H9 (cell line): ENCODE measurements at regions not wholly inside any gene's neighbourhood (a gene's known extent, or its start where the extent isn't known, plus 50 kb on each side); places are given as distances from the start of the nearest gene placed in this dataset.

Experiments
- DNase-seq: peaks from one replicate; pipeline ENCODE4 v3.0.0-alpha.2; 2017
- H2AFZ ChIP-seq: one replicate; pipeline ENCODE4 v1.6.1; 2013; ENCODE audit warnings: mild to moderate bottlenecking, low read length, control low read depth, moderate library complexity
- H2AK5ac ChIP-seq: 2 replicates; pipeline ENCODE4 v1.6.1; 2013; ENCODE audit warnings: low read length, control low read depth, mixed read lengths; ENCODE audit not compliant: insufficient read length
- H2BK120ac ChIP-seq: one replicate; pipeline ENCODE4 v1.6.1; 2013; ENCODE audit warnings: low read depth, mild to moderate bottlenecking, low read length, control low read depth, inconsistent platforms; ENCODE audit not compliant: poor library complexity, severe bottlenecking
- H2BK12ac ChIP-seq: 2 replicates; pipeline ENCODE4 v1.6.1; 2013; ENCODE audit warnings: low read length, control low read depth, mixed read lengths, low read depth; ENCODE audit not compliant: insufficient read length
- H2BK15ac ChIP-seq: 2 replicates; pipeline ENCODE4 v1.6.1; 2013; ENCODE audit warnings: low read depth, low read length, control low read depth
- H2BK20ac ChIP-seq: one replicate; pipeline ENCODE4 v1.6.1; 2013; ENCODE audit warnings: low read depth, mild to moderate bottlenecking, low read length, control low read depth, inconsistent platforms; ENCODE audit not compliant: poor library complexity, severe bottlenecking
- H2BK5ac ChIP-seq: 2 replicates; pipeline ENCODE4 v1.6.1; 2013; ENCODE audit warnings: low read length, control low read depth, mixed read lengths; ENCODE audit not compliant: insufficient read length
- H3K14ac ChIP-seq: 2 replicates; pipeline ENCODE4 v1.6.1; 2013; ENCODE audit warnings: low read length, control low read depth; ENCODE audit not compliant: insufficient read depth
- H3K18ac ChIP-seq: 2 replicates; pipeline ENCODE4 v1.6.1; 2013; ENCODE audit warnings: low read depth, mild to moderate bottlenecking, mixed read lengths, low read length, control low read depth; ENCODE audit not compliant: insufficient read length
- H3K23ac ChIP-seq: 2 replicates; pipeline ENCODE4 v1.6.1; 2013; ENCODE audit warnings: low read length, control low read depth, mixed read lengths, low read depth; ENCODE audit not compliant: insufficient read length
- H3K23me2 ChIP-seq: 2 replicates; pipeline ENCODE4 v1.6.1; 2013; ENCODE audit warnings: low read depth, mild to moderate bottlenecking, mixed read lengths, low read length, control low read depth; ENCODE audit not compliant: insufficient read length, poor library complexity, severe bottlenecking
- H3K27ac ChIP-seq: 2 replicates; pipeline ENCODE4 v1.5.1; 2013; ENCODE audit warnings: low read length, control low read depth, mixed read lengths, low read depth; ENCODE audit not compliant: insufficient read length
- H3K27me3 ChIP-seq: 2 replicates; pipeline ENCODE4 v1.6.1; 2013; ENCODE audit warnings: low read length, control low read depth, inconsistent platforms; ENCODE audit not compliant: insufficient read depth
- H3K4ac ChIP-seq: 2 replicates; pipeline ENCODE4 v1.6.1; 2013; ENCODE audit warnings: low read depth, mild to moderate bottlenecking, control low read depth, inconsistent platforms, low read length, moderate library complexity
- H3K4me1 ChIP-seq: 2 replicates; pipeline ENCODE4 v1.6.1; 2013; ENCODE audit warnings: low read length, control low read depth, inconsistent platforms; ENCODE audit not compliant: insufficient read depth
- H3K4me2 ChIP-seq: 2 replicates; pipeline ENCODE4 v1.6.1; 2013; ENCODE audit warnings: low read length, control low read depth, mixed read lengths; ENCODE audit not compliant: insufficient read length, insufficient read depth
- H3K56ac ChIP-seq: 2 replicates; pipeline ENCODE4 v1.6.1; 2013; ENCODE audit warnings: low read depth, mild to moderate bottlenecking, mixed read lengths, low read length, control low read depth; ENCODE audit not compliant: insufficient read length
- H3K79me1 ChIP-seq: 2 replicates; pipeline ENCODE4 v1.6.1; 2013; ENCODE audit warnings: low read depth, mild to moderate bottlenecking, moderate library complexity, low read length, control low read depth, inconsistent platforms; ENCODE audit not compliant: insufficient read depth, poor library complexity, severe bottlenecking
- H3K79me2 ChIP-seq: 2 replicates; pipeline ENCODE4 v1.6.1; 2013; ENCODE audit warnings: low read length, control low read depth, inconsistent platforms; ENCODE audit not compliant: insufficient read depth
- H3K9ac ChIP-seq: 2 replicates; pipeline ENCODE4 v1.6.1; 2013; ENCODE audit warnings: low read length, control low read depth, mixed read lengths; ENCODE audit not compliant: insufficient read length; ENCODE audit errors: extremely low read depth
- H3K9me3 ChIP-seq: one replicate; pipeline ENCODE4 v1.6.1; 2013; ENCODE audit warnings: low read depth, low read length, inconsistent platforms; ENCODE audit not compliant: control insufficient read depth
- H3T11ph ChIP-seq: one replicate; pipeline ENCODE4 v1.6.1; 2013; ENCODE audit warnings: mild to moderate bottlenecking, low read length, control low read depth, inconsistent platforms
- H4K20me1 ChIP-seq: one replicate; pipeline ENCODE4 v1.6.1; 2013; ENCODE audit not compliant: control insufficient read depth, insufficient read length, insufficient read depth
- H4K5ac ChIP-seq: 2 replicates; pipeline ENCODE4 v1.6.1; 2013; ENCODE audit warnings: low read depth, mild to moderate bottlenecking, mixed read lengths, low read length, control low read depth; ENCODE audit not compliant: insufficient read length
- H4K8ac ChIP-seq: replicated peaks from 2 replicates; pipeline ENCODE4 v1.6.1; 2013; ENCODE audit warnings: low read length, control low read depth, mixed read lengths, low read depth; ENCODE audit not compliant: insufficient read length
- H4K91ac ChIP-seq: 2 replicates; pipeline ENCODE4 v1.6.1; 2013; ENCODE audit warnings: low read depth, mild to moderate bottlenecking, moderate library complexity, mixed read lengths, low read length, control low read depth; ENCODE audit not compliant: insufficient read length
- H3K27ac Mint-ChIP-seq, 3 experiments: 2 replicates in 2 of 3; 3 replicates in 1 of 3; pipeline ENCODE4 v1.8.0; 2020 to 2021; ENCODE audit warnings: mixed read lengths in 3 of 3, mild to moderate bottlenecking in 1 of 3, moderate library complexity in 1 of 3
- H3K27me3 Mint-ChIP-seq: 2 replicates; pipeline ENCODE4 v1.8.0; 2021; ENCODE audit warnings: low read depth, mild to moderate bottlenecking, moderate library complexity, mixed read lengths
- H3K36me3 Mint-ChIP-seq, 3 experiments: 2 replicates in 2 of 3; 3 replicates in 1 of 3; pipeline ENCODE4 v1.8.0; 2020 to 2021; ENCODE audit warnings: low read depth in 3 of 3, mixed read lengths in 3 of 3; ENCODE audit not compliant: insufficient read depth in 1 of 3
- H3K4me1 Mint-ChIP-seq, 2 experiments: 2 replicates each; pipeline ENCODE4 v1.8.0; 2020; ENCODE audit warnings: mixed read lengths in 2 of 2
- H3K4me3 Mint-ChIP-seq, 2 experiments: 2 replicates in 1 of 2; 3 replicates in 1 of 2; pipeline ENCODE4 v1.8.0; 2020 to 2021; ENCODE audit warnings: mild to moderate bottlenecking in 2 of 2, mixed read lengths in 2 of 2, moderate library complexity in 1 of 2
- H3K9me3 Mint-ChIP-seq, 2 experiments: 2 replicates in 1 of 2; 3 replicates in 1 of 2; pipeline ENCODE4 v1.8.0; 2020; ENCODE audit warnings: mild to moderate bottlenecking in 2 of 2, mixed read lengths in 2 of 2, moderate library complexity in 1 of 2
- CTCF ChIP-seq: fragments of 200-600 bp; sonication (generic); conservative IDR thresholded peaks from 3 replicates; pipeline ENCODE4 v1.8.0; 2021; ENCODE audit warnings: antibody characterized with exemption, mild to moderate bottlenecking
- WGBS: extraction: QIAGEN DNeasy Blood & Tissue Kit; methylation state at CpG from one replicate; pipeline ENCODE4 v1.1.7; 2013; ENCODE audit warnings: missing lambda C conversion rate, low lambda C conversion rate, mixed read lengths; ENCODE audit not compliant: insufficient read length; ENCODE audit errors: extremely low coverage; 5-methylcytosine and 5-hydroxymethylcytosine counted together

- Histone ChIP-seq H2BK120ac (no peak overlapping the region), H2BK12ac (no peak overlapping the region), H3K27ac (no peak overlapping the region), H3K4me2 (no peak overlapping the region), H3K9me3 (no peaks in the 10 kb centered on the region), H3K23me2 (no peaks in the 10 kb centered on the region), H4K91ac (no peak overlapping the region), H3K79me2 (no peaks in the 10 kb centered on the region), H3K9ac (no peak overlapping the region), H3K4me1 (peaks cover 3% of the 10 kb centered on the region; the same call in 1 of the 2 replicates), H2BK5ac (no peak overlapping the region), H2AFZ (no peak overlapping the region), H2AK5ac (no peak overlapping the region), H3K4ac (no peak overlapping the region), H2BK20ac (no peak overlapping the region), H3K56ac (no peak overlapping the region), H4K5ac (no peak overlapping the region), H3K27me3 (no peaks in the 10 kb centered on the region), H4K20me1 (no peaks in the 10 kb centered on the region), H3K18ac (no peak overlapping the region), H3K79me1 (no peaks in the 10 kb centered on the region), H3T11ph (no peak overlapping the region), H2BK15ac (no peak overlapping the region), H3K23ac (no peak overlapping the region), H3K14ac (no peak overlapping the region), H4K8ac (no peak overlapping the region)
- Mint-ChIP-seq H3K4me3 (no peak overlapping the region; a peak in 1 of 5 replicates), H3K9me3 (no peaks in the 10 kb centered on the region; a peak in 1 of 5 replicates), H3K27ac (peak overlapping the region in 1 of 3 experiments; percentile 27; a peak in 1 of 7 replicates), H3K36me3 (no peaks in the 10 kb centered on the region; a peak in 2 of 7 replicates), H3K27me3 (peaks cover 2% of the 10 kb centered on the region; the same call in 1 of the 2 replicates), H3K4me1 (peaks cover 16 to 20% of the 10 kb centered on the region in 2 experiments)
- no CpG with 5 or more reads among the region's 12 CpGs for WGBS
- TF ChIP-seq CTCF, result no peak
- DNase-seq, result no peak
Measured at GRCh38 chr15:96234109-96234892, 96.2 kb upstream of the NR2F2 start.
